ENCODE measurements at regions not wholly inside any gene's neighbourhood (a gene's known extent, or its start where the extent isn't known, plus 50 kb on each side); places are given as distances from the start of the nearest gene placed in this dataset.

- Mint-ChIP-seq H3K27ac (no peak overlapping the region), H3K27me3 (ENCODE audit: low read depth in 3 of 3) (no peaks in the 10 kb centered on the region), H3K9me3 (peaks cover 0 to 23% (median 12%) of the 10 kb centered on the region in 6 donors), H3K36me3 (no peaks in the 10 kb centered on the region), H3K4me3 (no peak overlapping the region), H3K4me1 (no peaks in the 10 kb centered on the region)
- DNase-seq: no peak
These were observed 748.1 kb downstream of the KCNA4 start for GRCh38 chr11:29268733-29269132.

GRCh38 chr11:29265792-29266191 lies 751.0 kb downstream of the KCNA4 start:
- Mint-ChIP-seq H3K27ac (no peak overlapping the region), H3K4me3 (no peak overlapping the region), H3K27me3 (ENCODE audit: low read depth in 3 of 3) (no peaks in the 10 kb centered on the region), H3K9me3 (peaks cover 0 to 43% (median 16%) of the 10 kb centered on the region in 6 donors), H3K4me1 (no peaks in the 10 kb centered on the region), H3K36me3 (no peaks in the 10 kb centered on the region)
- no peak for DNase-seq

- no peaks in the 10 kb centered on the region for H3K27me3 Mint-ChIP-seq (ENCODE audit: low read depth in 3 of 3)
- H3K27ac Mint-ChIP-seq: no peak overlapping the region
- H3K4me1 Mint-ChIP-seq: no peaks in the 10 kb centered on the region
- H3K9me3 Mint-ChIP-seq: peaks cover 0 to 48% (median 16%) of the 10 kb centered on the region in 6 donors
- no peaks in the 10 kb centered on the region for H3K36me3 Mint-ChIP-seq
- H3K4me3 Mint-ChIP-seq: no peak overlapping the region
- no peak for DNase-seq
These were observed 751.4 kb downstream of the KCNA4 start for GRCh38 chr11:29265381-29265780.

- Mint-ChIP-seq H3K9me3 (peaks cover 0 to 55% (median 22%) of the 10 kb centered on the region in 6 donors), H3K27ac (no peak overlapping the region), H3K27me3 (ENCODE audit: low read depth in 3 of 3) (no peaks in the 10 kb centered on the region), H3K4me1 (no peaks in the 10 kb centered on the region), H3K36me3 (no peaks in the 10 kb centered on the region), H3K4me3 (no peak overlapping the region)
- DNase-seq: no peak
These were observed 752.7 kb downstream of the KCNA4 start for GRCh38 chr11:29263971-29264682.

- no peak for DNase-seq
- Mint-ChIP-seq H3K36me3 (no peaks in the 10 kb centered on the region), H3K4me3 (no peak overlapping the region), H3K27ac (no peak overlapping the region), H3K27me3 (ENCODE audit: low read depth in 3 of 3) (no peaks in the 10 kb centered on the region), H3K4me1 (no peaks in the 10 kb centered on the region), H3K9me3 (peaks cover 6 to 73% (median 29%) of the 10 kb centered on the region in 6 donors)
These were observed 755.0 kb downstream of the KCNA4 start for GRCh38 chr11:29261831-29262230.

- H3K9me3 Mint-ChIP-seq: peaks cover 6 to 72% (median 31%) of the 10 kb centered on the region in 6 donors
- H3K4me3 Mint-ChIP-seq: no peak overlapping the region
- no peak overlapping the region for H3K27ac Mint-ChIP-seq
- no peak for DNase-seq
- no peaks in the 10 kb centered on the region for H3K27me3 Mint-ChIP-seq (ENCODE audit: low read depth in 3 of 3)
- H3K36me3 Mint-ChIP-seq: no peaks in the 10 kb centered on the region
- H3K4me1 Mint-ChIP-seq: no peaks in the 10 kb centered on the region
These were observed 755.7 kb downstream of the KCNA4 start for GRCh38 chr11:29260939-29261705.

GRCh38 chr11:29258411-29258810 lies 758.4 kb downstream of the KCNA4 start:
- Mint-ChIP-seq H3K27ac (no peak overlapping the region), H3K27me3 (ENCODE audit: low read depth in 3 of 3) (no peaks in the 10 kb centered on the region), H3K36me3 (no peaks in the 10 kb centered on the region)

GRCh38 chr11:29256580-29256979 lies 760.2 kb downstream of the KCNA4 start:
- H3K4me3 Mint-ChIP-seq: no peak overlapping the region
- no peaks in the 10 kb centered on the region for H3K36me3 Mint-ChIP-seq
- H3K4me1 Mint-ChIP-seq: no peaks in the 10 kb centered on the region
- peaks cover 8 to 42% (median 29%) of the 10 kb centered on the region in 6 donors for H3K9me3 Mint-ChIP-seq
- no peaks in the 10 kb centered on the region for H3K27me3 Mint-ChIP-seq (ENCODE audit: low read depth in 3 of 3)
- H3K27ac Mint-ChIP-seq: no peak overlapping the region
- no peak for DNase-seq

More at GRCh38 chr11:29258411-29258810, 758.4 kb downstream of the KCNA4 start:
- DNase-seq: no peak
- H3K4me1 Mint-ChIP-seq: no peaks in the 10 kb centered on the region
- H3K4me3 Mint-ChIP-seq: no peak overlapping the region
- H3K9me3 Mint-ChIP-seq: peaks cover 8 to 52% (median 30%) of the 10 kb centered on the region in 6 donors

GRCh38 chr11:29255401-29255800 lies 761.4 kb downstream of the KCNA4 start:
- H3K4me1 Mint-ChIP-seq: no peaks in the 10 kb centered on the region
- H3K27ac Mint-ChIP-seq: no peak overlapping the region
- no peaks in the 10 kb centered on the region for H3K27me3 Mint-ChIP-seq (ENCODE audit: low read depth in 3 of 3)

GRCh38 chr11:29251738-29252137 lies 765.1 kb downstream of the KCNA4 start:
- H3K4me1 Mint-ChIP-seq: no peaks in the 10 kb centered on the region
- no peaks in the 10 kb centered on the region for H3K36me3 Mint-ChIP-seq
- H3K27ac Mint-ChIP-seq: no peak overlapping the region
- H3K9me3 Mint-ChIP-seq: peaks cover 5 to 30% (median 17%) of the 10 kb centered on the region in 6 donors
- DNase-seq: no peak
- peaks cover 0 to 2% (median 0%) of the 10 kb centered on the region in 3 donors for H3K27me3 Mint-ChIP-seq (ENCODE audit: low read depth in 3 of 3)
- no peak overlapping the region for H3K4me3 Mint-ChIP-seq

More at GRCh38 chr11:29255401-29255800, 761.4 kb downstream of the KCNA4 start:
- no peak overlapping the region for H3K4me3 Mint-ChIP-seq
- DNase-seq: no peak
- H3K36me3 Mint-ChIP-seq: no peaks in the 10 kb centered on the region
- H3K9me3 Mint-ChIP-seq: peaks cover 8 to 47% (median 28%) of the 10 kb centered on the region in 6 donors

- H3K4me1 Mint-ChIP-seq: no peaks in the 10 kb centered on the region
- H3K4me3 Mint-ChIP-seq: no peak overlapping the region
- H3K27me3 Mint-ChIP-seq (ENCODE audit: low read depth in 3 of 3): peaks cover 0 to 2% (median 0%) of the 10 kb centered on the region in 3 donors
- no peak overlapping the region for H3K27ac Mint-ChIP-seq
- H3K9me3 Mint-ChIP-seq: peaks cover 7 to 46% (median 26%) of the 10 kb centered on the region in 6 donors
- no peaks in the 10 kb centered on the region for H3K36me3 Mint-ChIP-seq
- DNase-seq: no peak
These were observed 767.1 kb downstream of the KCNA4 start for GRCh38 chr11:29249713-29250112.

- Mint-ChIP-seq H3K4me1 (no peaks in the 10 kb centered on the region), H3K27ac (no peak overlapping the region), H3K27me3 (ENCODE audit: low read depth in 3 of 3) (peaks cover 0 to 4% (median 0%) of the 10 kb centered on the region in 3 donors), H3K4me3 (no peak overlapping the region), H3K9me3 (peaks cover 13 to 58% (median 36%) of the 10 kb centered on the region in 6 donors), H3K36me3 (no peaks in the 10 kb centered on the region)
- no peak for DNase-seq
These were observed 772.5 kb downstream of the KCNA4 start for GRCh38 chr11:29244355-29244754.

GRCh38 chr11:29243616-29244015 lies 773.2 kb downstream of the KCNA4 start:
- H3K27me3 Mint-ChIP-seq (ENCODE audit: low read depth in 3 of 3): peaks cover 0 to 4% (median 0%) of the 10 kb centered on the region in 3 donors
- DNase-seq: no peak
- no peak overlapping the region for H3K4me3 Mint-ChIP-seq
- no peaks in the 10 kb centered on the region for H3K36me3 Mint-ChIP-seq
- H3K9me3 Mint-ChIP-seq: peaks cover 13 to 56% (median 38%) of the 10 kb centered on the region in 6 donors
- no peak overlapping the region for H3K27ac Mint-ChIP-seq
- no peaks in the 10 kb centered on the region for H3K4me1 Mint-ChIP-seq

- no peaks in the 10 kb centered on the region for H3K36me3 Mint-ChIP-seq
- H3K4me3 Mint-ChIP-seq: no peak overlapping the region
- H3K4me1 Mint-ChIP-seq: no peaks in the 10 kb centered on the region
- peaks cover 8 to 41% (median 26%) of the 10 kb centered on the region in 6 donors for H3K9me3 Mint-ChIP-seq
- no peak overlapping the region for H3K27ac Mint-ChIP-seq
- DNase-seq: no peak
- no peaks in the 10 kb centered on the region for H3K27me3 Mint-ChIP-seq (ENCODE audit: low read depth in 3 of 3)
These were observed 784.8 kb downstream of the KCNA4 start for GRCh38 chr11:29231991-29232390.
